Neural cell (in vitro differentiated cells): ENCODE measurements at regions not wholly inside any gene's neighbourhood (a gene's known extent, or its start where the extent isn't known, plus 50 kb on each side); places are given as distances from the start of the nearest gene placed in this dataset.

Experiments used
- RAD21 ChIP-seq: fragments of 450-650 bp; conservative IDR thresholded peaks from 2 replicates; pipeline ENCODE4 v1.6.1; 2014; ENCODE audit warnings: antibody characterized with exemption, mild to moderate bottlenecking, moderate library complexity
- TF ChIP-seq, protein P1 (sequence below): fragments of 450-650 bp; IDR thresholded peaks from 2 replicates; pipeline ENCODE4 v1.5.1; 2014; ENCODE audit warnings: antibody characterized with exemption, mild to moderate bottlenecking, moderate library complexity; ENCODE audit not compliant: poor library complexity, severe bottlenecking

DNA sequence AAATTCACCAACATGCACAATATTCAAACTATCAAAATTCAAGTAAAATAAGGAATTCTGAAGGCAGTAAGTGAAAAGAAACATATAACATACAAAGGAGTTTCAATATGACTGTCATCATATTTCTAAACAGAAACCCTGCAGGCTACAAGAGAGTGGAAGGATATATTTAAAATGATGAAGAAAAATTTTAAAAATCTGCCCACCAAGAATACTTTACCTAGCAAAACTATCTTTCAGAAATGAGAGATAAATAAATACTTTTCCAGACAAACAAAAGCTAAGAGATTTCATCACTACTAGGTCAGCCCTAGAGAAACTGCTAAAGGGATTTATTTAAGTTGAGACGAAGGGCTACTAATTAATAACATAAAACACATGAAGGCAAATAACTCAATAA is 73.8 kb upstream of the MANEA start:
- TF ChIP-seq, protein P1, sequence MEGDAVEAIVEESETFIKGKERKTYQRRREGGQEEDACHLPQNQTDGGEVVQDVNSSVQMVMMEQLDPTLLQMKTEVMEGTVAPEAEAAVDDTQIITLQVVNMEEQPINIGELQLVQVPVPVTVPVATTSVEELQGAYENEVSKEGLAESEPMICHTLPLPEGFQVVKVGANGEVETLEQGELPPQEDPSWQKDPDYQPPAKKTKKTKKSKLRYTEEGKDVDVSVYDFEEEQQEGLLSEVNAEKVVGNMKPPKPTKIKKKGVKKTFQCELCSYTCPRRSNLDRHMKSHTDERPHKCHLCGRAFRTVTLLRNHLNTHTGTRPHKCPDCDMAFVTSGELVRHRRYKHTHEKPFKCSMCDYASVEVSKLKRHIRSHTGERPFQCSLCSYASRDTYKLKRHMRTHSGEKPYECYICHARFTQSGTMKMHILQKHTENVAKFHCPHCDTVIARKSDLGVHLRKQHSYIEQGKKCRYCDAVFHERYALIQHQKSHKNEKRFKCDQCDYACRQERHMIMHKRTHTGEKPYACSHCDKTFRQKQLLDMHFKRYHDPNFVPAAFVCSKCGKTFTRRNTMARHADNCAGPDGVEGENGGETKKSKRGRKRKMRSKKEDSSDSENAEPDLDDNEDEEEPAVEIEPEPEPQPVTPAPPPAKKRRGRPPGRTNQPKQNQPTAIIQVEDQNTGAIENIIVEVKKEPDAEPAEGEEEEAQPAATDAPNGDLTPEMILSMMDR: no peak
- no peak for TF ChIP-seq RAD21
